ENCODE measurements at regions not wholly inside any gene's neighbourhood (a gene's known extent, or its start where the extent isn't known, plus 50 kb on each side); places are given as distances from the start of the nearest gene placed in this dataset.

DNA sequence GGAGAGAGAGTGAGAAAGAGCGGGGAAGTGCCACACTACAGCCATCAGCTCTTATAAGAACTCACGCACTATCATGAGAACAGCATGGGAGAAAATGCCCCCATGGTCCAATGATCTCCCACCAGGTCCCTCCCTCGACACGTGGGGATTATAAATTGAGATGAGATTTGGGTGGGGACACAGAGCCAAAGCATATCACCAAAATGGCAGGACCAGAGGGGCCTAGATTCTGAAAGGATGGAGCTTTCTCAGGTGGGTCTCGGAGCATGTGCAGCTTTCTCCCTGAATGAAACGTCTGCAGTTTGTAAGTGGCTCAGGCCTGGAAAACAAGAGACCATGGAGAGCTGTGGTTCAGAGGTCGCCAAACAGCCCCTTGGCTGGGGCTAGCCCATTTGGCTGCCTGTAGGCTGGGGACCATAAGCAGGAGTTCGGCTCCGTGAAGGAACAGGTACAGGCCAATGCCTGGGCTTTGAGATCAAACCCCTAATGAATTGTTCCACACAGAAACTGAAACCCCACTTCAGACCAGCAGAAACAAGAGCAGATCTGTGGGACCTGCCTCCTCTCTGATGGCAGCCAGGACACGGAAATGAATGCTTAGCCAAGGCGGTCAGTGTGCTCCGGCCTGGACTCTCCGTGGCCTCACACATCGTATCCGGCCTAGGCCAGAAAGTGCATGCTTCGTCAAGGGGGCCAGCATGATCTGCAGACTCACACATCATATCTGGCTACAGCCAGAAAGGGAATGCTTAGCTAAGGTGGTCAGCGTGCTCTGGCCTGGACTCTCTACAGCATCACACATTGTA, 111.2 kb upstream of the TMEM18 start:
- no peak for DNase-seq (ENCODE audit: low read depth)

DNA sequence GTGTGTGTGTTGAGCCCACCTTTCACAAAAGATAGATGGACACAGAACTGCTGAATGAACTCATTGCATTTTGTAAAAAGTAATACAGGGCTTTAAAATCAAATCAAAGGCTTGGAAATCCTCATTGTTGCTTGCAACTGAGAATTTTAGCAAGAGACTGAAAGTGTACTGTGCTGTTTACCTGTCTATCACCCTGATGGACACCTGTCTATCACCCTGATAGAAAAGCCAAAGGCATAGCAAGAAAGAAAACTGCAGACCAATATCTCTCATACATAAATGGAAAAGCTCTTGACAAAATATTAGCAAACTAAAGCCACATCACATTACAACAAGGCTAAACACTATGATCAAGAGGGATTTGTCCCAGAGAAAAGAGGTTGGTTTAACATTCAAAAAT, 107.5 kb upstream of the TMEM18 start:
- no peak for DNase-seq (ENCODE audit: low read depth)

DNA sequence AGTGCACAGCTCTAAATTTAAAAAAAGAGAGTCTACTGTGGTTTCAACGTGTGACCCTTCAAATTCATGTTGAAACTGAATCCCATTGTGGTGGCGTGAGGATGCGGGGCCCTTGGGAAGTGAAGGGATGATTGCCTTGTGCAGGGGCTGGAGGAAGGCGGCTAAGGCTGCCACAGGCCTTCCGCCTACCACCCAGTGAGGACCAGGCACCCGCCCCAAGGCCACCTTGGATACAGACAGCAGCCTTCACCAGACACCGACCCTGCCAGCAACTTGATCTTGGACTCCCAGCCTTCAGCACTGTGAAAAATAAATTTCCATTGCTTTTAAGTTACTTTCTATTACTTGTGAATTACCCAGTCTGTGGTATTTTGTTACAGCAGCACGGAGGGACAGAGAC, 103.4 kb upstream of the TMEM18 start:
- DNase-seq (ENCODE audit: low read depth) = no peak

GRCh38 chr2:780002-780401, 102.8 kb upstream of the TMEM18 start:
- DNase-seq (ENCODE audit: low read depth) = no peak

DNA sequence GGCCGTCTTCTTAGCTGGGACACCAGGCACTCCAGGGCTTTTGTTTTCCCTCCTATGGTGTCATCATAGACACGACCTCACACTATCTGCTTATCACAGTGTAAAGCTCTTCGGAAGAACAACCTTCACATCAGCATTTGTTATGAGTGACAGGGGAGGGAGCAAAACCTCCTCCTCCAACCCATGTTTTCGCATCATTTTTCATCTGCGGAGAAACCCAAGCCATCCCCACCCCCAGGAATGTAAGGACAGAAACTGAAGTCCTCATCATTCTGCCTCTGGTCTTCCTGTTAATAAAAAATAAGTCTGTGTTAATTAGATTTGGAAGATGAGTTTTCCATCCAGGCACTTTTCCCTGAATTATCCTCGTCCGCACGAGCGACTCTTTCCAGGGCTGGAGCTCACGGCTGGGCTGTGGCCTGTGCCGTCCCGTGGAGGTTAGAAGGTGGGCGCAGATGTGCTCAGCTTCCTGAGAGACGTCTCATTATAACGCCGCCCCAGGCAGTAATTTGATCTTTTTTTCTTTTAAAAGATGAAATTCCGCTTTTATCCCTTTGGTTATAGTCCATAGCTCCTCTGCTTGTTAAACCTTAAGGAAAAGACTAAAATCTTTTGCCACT, 101.6 kb upstream of the TMEM18 start:
- no peak for DNase-seq (ENCODE audit: low read depth)

- no peak for DNase-seq (ENCODE audit: low read depth)
Observed at GRCh38 chr2:777546-777945, 100.3 kb upstream of the TMEM18 start.

- no peak for DNase-seq (ENCODE audit: low read depth)
Observed at GRCh38 chr2:777051-777450, 99.8 kb upstream of the TMEM18 start.

- DNase-seq (ENCODE audit: low read depth) = no peak
Observed at GRCh38 chr2:776487-776886, 99.3 kb upstream of the TMEM18 start.

DNA sequence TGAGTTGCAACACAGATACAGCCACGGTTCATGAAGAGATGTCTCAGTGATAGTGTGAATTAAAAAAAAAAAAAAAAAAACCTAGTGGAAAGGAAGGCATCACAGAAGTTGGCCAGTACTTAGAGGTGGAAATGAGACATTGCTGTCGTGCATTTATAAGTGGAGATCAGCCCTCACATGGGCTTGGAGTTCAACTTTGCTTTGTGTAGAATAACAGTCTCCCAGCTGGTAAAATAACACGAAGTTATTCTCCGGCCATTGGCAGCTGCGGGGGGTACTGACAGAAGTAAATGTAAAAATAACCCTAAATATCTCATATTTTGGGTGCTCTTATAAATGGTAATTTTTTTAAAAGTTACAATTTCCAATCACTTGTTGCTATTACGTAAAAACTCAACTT, 98.8 kb upstream of the TMEM18 start:
- DNase-seq (ENCODE audit: low read depth) = no peak

DNA sequence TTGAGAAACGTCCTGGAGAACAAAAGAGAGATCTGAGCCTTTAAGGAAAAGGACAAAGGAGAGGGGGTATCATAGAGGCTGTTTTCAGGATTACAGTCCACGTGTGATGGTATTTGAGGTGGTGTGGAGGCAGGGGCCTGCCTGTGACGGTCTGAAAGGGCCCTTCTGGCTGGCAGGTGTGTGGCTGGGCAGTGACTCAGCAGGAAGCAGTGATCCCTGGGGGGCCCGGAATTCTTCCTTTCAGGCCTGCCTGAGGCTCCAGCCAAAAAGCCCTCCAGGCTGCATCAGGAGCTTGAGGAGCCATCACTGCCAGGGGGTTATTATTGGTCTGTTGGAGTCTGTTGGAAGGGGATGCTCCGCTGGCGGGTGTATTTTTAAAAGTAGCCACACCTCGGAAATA, 97.2 kb upstream of the TMEM18 start:
- no peak for DNase-seq (ENCODE audit: low read depth)

GRCh38 chr2:773256-774160, 96.3 kb upstream of the TMEM18 start:
- DNase-seq (ENCODE audit: low read depth) = no peak

GRCh38 chr2:771538-771937, 94.3 kb upstream of the TMEM18 start:
- no peak for DNase-seq (ENCODE audit: low read depth)

DNA sequence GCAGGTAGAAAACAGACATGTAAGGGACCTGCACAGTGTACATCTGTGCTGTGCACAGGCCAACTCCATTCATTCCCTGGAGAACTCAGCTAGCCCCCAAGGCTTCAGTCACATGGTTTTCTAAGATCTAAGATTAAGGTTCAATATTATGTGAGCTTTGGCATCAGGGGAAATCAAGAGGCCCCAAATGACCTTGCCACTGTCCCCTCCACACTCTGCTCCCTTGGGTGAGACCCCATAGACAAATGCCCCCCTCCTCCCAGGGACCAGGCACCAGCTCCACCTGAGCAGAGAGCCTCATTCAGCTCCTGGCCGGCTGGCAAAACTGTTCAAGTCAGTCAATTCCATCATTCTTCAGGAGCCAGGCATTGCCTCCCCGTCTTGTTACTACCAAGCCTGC, 93.6 kb upstream of the TMEM18 start:
- no peak for DNase-seq (ENCODE audit: low read depth)

DNA sequence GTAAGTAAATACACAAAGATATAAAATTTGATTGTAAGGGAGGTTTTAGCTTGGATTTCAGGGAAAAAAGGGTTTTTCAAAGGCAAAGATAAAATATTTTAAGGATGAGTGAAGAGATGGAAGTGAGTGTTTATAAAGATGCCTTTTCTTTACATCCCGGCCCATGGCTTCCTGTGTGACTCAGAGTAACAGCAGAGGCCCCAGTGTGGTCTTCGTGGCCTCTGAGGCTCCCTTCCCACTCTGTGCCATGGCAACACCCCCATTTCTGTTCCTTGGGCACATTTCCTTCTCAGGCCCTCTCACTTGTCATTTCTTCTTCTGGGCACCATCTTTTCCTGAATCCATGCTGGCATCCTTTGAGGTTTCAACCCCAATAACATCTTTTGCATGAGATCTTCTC, 92.6 kb upstream of the TMEM18 start:
- no peak for DNase-seq (ENCODE audit: low read depth)

DNA sequence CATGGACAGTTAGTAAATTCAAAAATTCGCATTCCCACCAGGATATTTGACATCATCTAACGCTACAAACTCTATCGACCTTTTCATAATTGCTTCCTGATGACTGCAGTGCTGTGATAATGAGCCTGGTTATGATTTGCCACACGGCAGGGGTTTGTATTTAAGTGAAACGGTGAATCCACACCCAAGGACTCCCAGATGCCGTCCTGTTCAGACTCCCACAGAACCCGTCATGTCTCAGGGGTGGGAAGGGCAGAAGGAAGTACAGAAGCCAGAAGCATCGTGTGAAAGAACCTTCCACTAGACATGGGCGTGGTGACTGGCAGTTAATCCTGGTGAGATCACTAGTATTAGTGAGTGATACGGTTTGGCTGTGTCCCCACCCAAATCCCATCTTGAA, 91.2 kb upstream of the TMEM18 start:
- DNase-seq (ENCODE audit: low read depth) = no peak

- DNase-seq (ENCODE audit: low read depth) = no peak
Observed at GRCh38 chr2:767944-768343, 90.7 kb upstream of the TMEM18 start.

GRCh38 chr2:767440-767839, 90.2 kb upstream of the TMEM18 start:
- DNase-seq (ENCODE audit: low read depth) = no peak

GRCh38 chr2:766255-766654, 89.0 kb upstream of the TMEM18 start:
- DNase-seq (ENCODE audit: low read depth) = no peak

- no peak for DNase-seq (ENCODE audit: low read depth)
Observed at GRCh38 chr2:765369-765768, 88.2 kb upstream of the TMEM18 start.

- no peak for DNase-seq (ENCODE audit: low read depth)
Observed at GRCh38 chr2:763766-764525, 86.7 kb upstream of the TMEM18 start.

DNA sequence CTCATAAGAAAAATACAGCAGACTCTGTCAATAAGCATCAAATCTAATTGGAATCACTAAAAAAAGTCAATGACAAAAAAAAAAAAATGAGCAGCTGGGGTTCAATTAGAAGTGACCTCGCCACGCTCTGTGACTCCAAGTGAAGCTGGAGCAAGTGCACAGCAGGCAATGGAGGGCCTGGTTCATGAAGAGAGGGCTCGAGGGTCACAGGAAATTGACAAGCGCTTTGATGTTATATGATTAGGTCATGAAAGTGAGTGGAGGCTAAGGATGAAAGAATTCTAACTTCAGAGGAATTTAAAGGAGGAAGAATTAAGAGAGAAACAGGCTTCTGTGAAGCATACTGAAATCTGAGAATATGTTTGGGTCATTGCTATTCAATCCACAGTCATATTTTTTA, 85.4 kb upstream of the TMEM18 start:
- no peak for DNase-seq (ENCODE audit: low read depth)

DNA sequence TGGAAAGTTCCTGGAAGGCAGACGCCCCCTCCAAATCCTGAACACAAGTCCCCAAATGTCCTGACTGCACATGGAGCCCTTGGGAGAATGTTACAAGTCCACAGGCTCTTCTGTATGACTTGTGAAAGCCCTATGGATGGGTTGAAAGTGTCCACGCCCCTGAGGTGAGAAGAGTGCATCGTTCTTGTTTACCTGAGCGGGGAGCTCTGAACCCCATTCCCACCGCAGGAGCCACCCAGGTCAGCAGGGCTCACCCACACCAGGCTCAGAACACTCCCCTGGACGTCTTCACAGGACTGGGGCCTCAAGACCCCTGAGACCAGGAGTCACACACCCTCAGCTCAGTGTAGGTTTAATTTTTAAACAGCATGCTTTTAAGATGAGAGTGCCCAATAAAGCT, 84.2 kb upstream of the TMEM18 start:
- DNase-seq (ENCODE audit: low read depth) = no peak
